ENCODE measurements at regions not wholly inside any gene's neighbourhood (a gene's known extent, or its start where the extent isn't known, plus 50 kb on each side); places are given as distances from the start of the nearest gene placed in this dataset.

DNA sequence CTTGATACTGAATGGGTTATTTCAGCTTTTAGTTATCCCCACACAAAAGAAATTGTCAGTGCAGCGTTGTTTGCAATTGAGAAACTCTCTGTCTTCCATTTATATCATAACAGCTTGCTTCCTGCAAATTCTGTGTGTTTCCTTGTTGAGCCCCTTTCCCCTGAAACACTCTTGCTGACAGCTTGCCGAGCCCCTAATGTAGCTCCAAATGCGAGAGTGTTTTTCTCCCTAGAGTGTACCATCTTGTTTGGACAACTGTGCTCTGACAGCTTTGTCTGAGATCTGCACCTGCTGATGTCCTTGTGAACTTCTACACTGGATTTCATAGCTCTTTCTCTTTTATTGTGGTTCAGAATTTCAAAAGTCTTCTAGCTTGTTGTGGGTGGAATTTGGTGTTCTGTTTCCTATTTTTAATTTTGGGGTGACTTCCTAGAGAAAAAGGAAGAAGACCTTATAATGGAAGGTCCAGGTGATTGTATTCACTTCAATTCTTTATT, 343.5 kb downstream of the PDCD6IP start:
- H3K27me3 ChIP-seq, result no peaks in the 10 kb centered on the region
- ATAC-seq, result no peak
- TF ChIP-seq POLR2A (IDR thresholded peaks at IDR 0.05) (no peak), CTCF (IDR thresholded peaks at IDR 0.05) (no peak)
- no peak overlapping the region for H3K4me3 ChIP-seq
- H3K9me3 ChIP-seq, result peaks cover 0 to 18% (median 0%) of the 10 kb centered on the region in 12 donors
- H3K27ac ChIP-seq, result no peak overlapping the region
- no peaks in the 10 kb centered on the region for H3K36me3 ChIP-seq
- WGBS, 4 donors, result 63 to 76% (median 72%) methylated on average over 3 of the region's 3 CpGs
- DNase-seq, result no peak
- intact Hi-C loops (cut with DNase I), result no loop called here
- peaks cover 0 to 3% (median 0%) of the 10 kb centered on the region in 12 donors for H3K4me1 ChIP-seq

GRCh38 chr3:34145796-34146195, 347.4 kb downstream of the PDCD6IP start:
- WGBS, 4 donors, result 27 to 44% (median 33%) methylated on average over 3 of the region's 3 CpGs

GRCh38 chr3:34146596-34146995, 348.2 kb downstream of the PDCD6IP start:
- Histone ChIP-seq H3K9me3 (no peaks in the 10 kb centered on the region), H3K36me3 (no peaks in the 10 kb centered on the region), H3K27ac (no peak overlapping the region), H3K4me3 (no peak overlapping the region), H3K4me1 (no peaks in the 10 kb centered on the region), H3K27me3 (no peaks in the 10 kb centered on the region)
- DNase-seq, result no peak
- TF ChIP-seq CTCF (IDR thresholded peaks at IDR 0.05), result no peak
- ATAC-seq, result no peak
- intact Hi-C loops (cut with DNase I), result no loop called here

More at GRCh38 chr3:34145796-34146195, 347.4 kb downstream of the PDCD6IP start:
- Histone ChIP-seq H3K4me3 (no peak overlapping the region), H3K27ac (no peak overlapping the region), H3K36me3 (no peaks in the 10 kb centered on the region), H3K4me1 (peaks cover 0 to 3% (median 0%) of the 10 kb centered on the region in 12 donors), H3K27me3 (no peaks in the 10 kb centered on the region), H3K9me3 (no peaks in the 10 kb centered on the region)
- DNase-seq (no peak), ATAC-seq (no peak)
- TF ChIP-seq CTCF (IDR thresholded peaks at IDR 0.05), result no peak
- no peak for TF ChIP-seq POLR2A (IDR thresholded peaks at IDR 0.05)
- intact Hi-C loops (cut with DNase I), result no loop called here

- DNase-seq (no peak), ATAC-seq (no peak)
- no peak overlapping the region for H3K27ac ChIP-seq
- no peaks in the 10 kb centered on the region for H3K27me3 ChIP-seq
- 79 to 86% (median 83%) methylated on average over 3 of the region's 3 CpGs for WGBS, 4 donors
- no peaks in the 10 kb centered on the region for H3K9me3 ChIP-seq
- no peaks in the 10 kb centered on the region for H3K36me3 ChIP-seq
- no peak overlapping the region for H3K4me3 ChIP-seq
- no peak for TF ChIP-seq POLR2A (IDR thresholded peaks at IDR 0.05)
- TF ChIP-seq CTCF (IDR thresholded peaks at IDR 0.05), result no peak
- intact Hi-C loops (cut with DNase I), result no loop called here
- H3K4me1 ChIP-seq, result no peaks in the 10 kb centered on the region
Observed at GRCh38 chr3:34150992-34151391, 352.6 kb downstream of the PDCD6IP start.
